Pancreas (tissue), 10 donors: ENCODE measurements at regions not wholly inside any gene's neighbourhood (a gene's known extent, or its start where the extent isn't known, plus 50 kb on each side); places are given as distances from the start of the nearest gene placed in this dataset.

Source experiments
- ATAC-seq, 4 donors: fragments of 200-7000 bp; cut with Tn5 transposase; one replicate each; pipeline versions ENCODE4 v1.8.0 to v1.9.1; 2020; ENCODE audit warnings: mild to moderate bottlenecking in 4 of 4, moderate library complexity in 4 of 4
- DNase-seq, 6 donors: peaks; one replicate each; pipeline ENCODE4 v3.0.0-alpha.2; 2020
- FAIRE-seq: peaks from 2 replicates; lab custom pipeline; 2012; peaks lifted over from hg19 to GRCh38; lab: Jason Lieb, UNC
- H3K27ac ChIP-seq, 4 donors: fragments of 200-600 bp; sonication (generic); 1 replicate in 3 of 4; 2 replicates in 1 of 4; pipeline versions ENCODE4 v1.5.0 to v1.8.0; 2020
- H3K27me3 ChIP-seq, 4 donors: fragments of 200-600 bp; one replicate each; pipeline ENCODE4 v1.8.0; 2021
- H3K36me3 ChIP-seq, 3 donors: fragments of 200-600 bp; sonication (generic) in 1 of 3; one replicate each; pipeline versions ENCODE4 v1.5.0 to v1.8.0; 2020 to 2021
- H3K4me1 ChIP-seq, 3 donors: fragments of 200-600 bp; one replicate each; pipeline ENCODE4 v1.8.0; 2021
- H3K4me3 ChIP-seq, 4 donors: fragments of 200-600 bp; sonication (generic) in 2 of 4; one replicate each; pipeline versions ENCODE4 v1.5.0 to v1.8.0; 2020 to 2021
- H3K9me3 ChIP-seq, 4 donors: fragments of 200-600 bp; one replicate each; pipeline ENCODE4 v1.8.0; 2021
- CTCF ChIP-seq, 4 donors: fragments of 200-600 bp; sonication (generic) in 3 of 4; IDR thresholded peaks; one replicate each; pipeline versions ENCODE4 v1.5.0 to v1.8.0; 2021; ENCODE audit warnings: antibody characterized with exemption in 4 of 4
- WGBS, 2 donors: extraction: QIAGEN DNeasy Blood & Tissue Kit; methylation state at CpG; one replicate each; pipeline ENCODE4 v1.1.7; 2013; 5-methylcytosine and 5-hydroxymethylcytosine counted together
- intact Hi-C, 3 donors: fragments of 100-400 bp; cut with DNase I; formaldehyde crosslinking; loops; one replicate each; pipeline versions ENCODE4 v1.11.1 to v1.14.2; 2022
- donor health status: healthy with polysubstance abuse.
- donor health status: DM: no; HTN: no; CAD: no; lungs with moderate emphysema.
- donor health status: DM: no; HTN: no; CAD: no.
- donor health status: control.
- donor health status: control.
- donor health status: Bipolar disorder and iron deficiency.
- donor health status: DM: yes; HTN: yes; CAD: no.
- donor health status: DM: no; HTN: no; CAD: no.
- donor health status: DM: no; HTN: no; CAD: no.
- donor health status: DM: yes; HTN: yes; CAD: no.

DNA sequence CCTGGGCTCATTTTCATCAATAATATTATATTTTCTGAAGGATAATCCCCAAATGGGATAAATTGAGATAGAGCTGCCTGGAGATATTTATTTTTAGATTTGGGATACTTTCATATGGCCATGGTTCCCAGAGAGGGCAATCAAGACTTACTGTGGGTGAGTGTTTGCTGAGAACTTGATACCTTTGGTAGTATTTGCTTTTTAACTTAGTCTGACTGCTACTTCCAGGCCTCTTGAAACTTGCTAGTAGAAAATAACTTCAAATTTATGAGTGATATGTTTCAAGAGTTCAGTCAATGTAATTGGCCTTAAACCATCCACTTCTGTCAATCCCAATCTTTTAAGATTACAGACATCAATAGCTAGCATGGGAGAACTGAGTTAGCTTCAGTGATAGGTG lies 181.6 kb upstream of the POU3F4 start:
- H3K27ac ChIP-seq = no peak overlapping the region
- H3K27me3 ChIP-seq = peaks cover 0 to 3% (median 0%) of the 10 kb centered on the region in 4 donors
- DNase-seq (no peak), ATAC-seq (no peak), FAIRE-seq (no peak)
- intact Hi-C loops = no loop called here
- no peaks in the 10 kb centered on the region for H3K36me3 ChIP-seq
- H3K9me3 ChIP-seq = no peaks in the 10 kb centered on the region
- H3K4me1 ChIP-seq = no peaks in the 10 kb centered on the region
- no peak overlapping the region for H3K4me3 ChIP-seq
- no peak for TF ChIP-seq CTCF (IDR thresholded peaks at IDR 0.05)

- no peaks in the 10 kb centered on the region for H3K4me1 ChIP-seq
- TF ChIP-seq CTCF (IDR thresholded peaks at IDR 0.05) = no peak
- DNase-seq (no peak), FAIRE-seq (no peak), ATAC-seq (no peak)
- H3K9me3 ChIP-seq = no peaks in the 10 kb centered on the region
- H3K36me3 ChIP-seq = no peaks in the 10 kb centered on the region
- no peak overlapping the region for H3K4me3 ChIP-seq
- WGBS, 2 donors = 13 to 14% methylated on average over 3 of the region's 3 CpGs
- no peak overlapping the region for H3K27ac ChIP-seq
- intact Hi-C loops = no loop called here
- peaks cover 0 to 3% (median 0%) of the 10 kb centered on the region in 4 donors for H3K27me3 ChIP-seq
Observed at GRCh38 chrX:83333813-83334212, 174.3 kb upstream of the POU3F4 start.

GRCh38 chrX:83336454-83336853 lies 171.6 kb upstream of the POU3F4 start:
- WGBS, 2 donors = 42 to 45% methylated on average over 1 of the region's 1 CpG
- Histone ChIP-seq H3K27me3 (peaks cover 0 to 3% (median 0%) of the 10 kb centered on the region in 4 donors), H3K9me3 (no peaks in the 10 kb centered on the region), H3K4me1 (no peaks in the 10 kb centered on the region), H3K36me3 (no peaks in the 10 kb centered on the region), H3K4me3 (no peak overlapping the region), H3K27ac (no peak overlapping the region)
- no peak for FAIRE-seq
- no peak for TF ChIP-seq CTCF (IDR thresholded peaks at IDR 0.05)
- no peak for ATAC-seq
- intact Hi-C loops = no loop called here
- no peak for DNase-seq

- no peak for ATAC-seq
Observed at GRCh38 chrX:83339724-83340123, 168.4 kb upstream of the POU3F4 start.

GRCh38 chrX:83345298-83345697 lies 162.8 kb upstream of the POU3F4 start:
- intact Hi-C loops = no loop called here
- Histone ChIP-seq H3K27ac (no peak overlapping the region), H3K4me1 (no peaks in the 10 kb centered on the region), H3K9me3 (no peaks in the 10 kb centered on the region), H3K4me3 (no peak overlapping the region), H3K27me3 (peaks cover 0 to 6% (median 0%) of the 10 kb centered on the region in 4 donors), H3K36me3 (no peaks in the 10 kb centered on the region)
- DNase-seq = no peak
- WGBS, 2 donors = 58 to 62% methylated on average over 3 of the region's 3 CpGs
- FAIRE-seq = no peak
- no peak for ATAC-seq
- no peak for TF ChIP-seq CTCF (IDR thresholded peaks at IDR 0.05)

More at GRCh38 chrX:83339724-83340123, 168.4 kb upstream of the POU3F4 start:
- intact Hi-C loops = no loop called here
- Histone ChIP-seq H3K4me3 (no peak overlapping the region), H3K9me3 (no peaks in the 10 kb centered on the region), H3K27me3 (no peaks in the 10 kb centered on the region), H3K4me1 (no peaks in the 10 kb centered on the region), H3K27ac (no peak overlapping the region), H3K36me3 (no peaks in the 10 kb centered on the region)
- DNase-seq (no peak), FAIRE-seq (no peak)
- TF ChIP-seq CTCF (IDR thresholded peaks at IDR 0.05) = no peak
- WGBS, 2 donors = 53 to 56% methylated on average over 4 of the region's 4 CpGs
